ENCODE measurements at regions not wholly inside any gene's neighbourhood (a gene's known extent, or its start where the extent isn't known, plus 50 kb on each side); places are given as distances from the start of the nearest gene placed in this dataset.

DNA sequence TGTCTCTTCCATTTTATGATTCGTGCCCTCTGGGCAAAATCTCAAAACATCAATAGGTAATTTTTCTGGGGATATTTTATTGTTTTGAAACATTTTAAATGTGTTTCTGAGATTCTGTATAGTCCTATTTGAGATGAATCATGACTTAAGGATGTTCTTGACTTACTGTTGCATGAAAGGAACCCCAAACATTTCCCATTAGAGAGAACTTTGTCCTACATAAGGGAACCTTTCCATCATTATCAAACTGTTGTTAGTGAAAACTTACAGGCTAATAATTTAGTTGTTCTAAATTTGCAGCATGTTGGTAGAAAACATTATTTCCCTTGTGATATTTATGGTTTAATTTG, 523.3 kb downstream of the PPARGC1A start:
- no peak for TF ChIP-seq EZH2phosphoT487 (conservative IDR thresholded peaks at IDR 0.05; ENCODE audit: low read length)
- TF ChIP-seq, protein P1, sequence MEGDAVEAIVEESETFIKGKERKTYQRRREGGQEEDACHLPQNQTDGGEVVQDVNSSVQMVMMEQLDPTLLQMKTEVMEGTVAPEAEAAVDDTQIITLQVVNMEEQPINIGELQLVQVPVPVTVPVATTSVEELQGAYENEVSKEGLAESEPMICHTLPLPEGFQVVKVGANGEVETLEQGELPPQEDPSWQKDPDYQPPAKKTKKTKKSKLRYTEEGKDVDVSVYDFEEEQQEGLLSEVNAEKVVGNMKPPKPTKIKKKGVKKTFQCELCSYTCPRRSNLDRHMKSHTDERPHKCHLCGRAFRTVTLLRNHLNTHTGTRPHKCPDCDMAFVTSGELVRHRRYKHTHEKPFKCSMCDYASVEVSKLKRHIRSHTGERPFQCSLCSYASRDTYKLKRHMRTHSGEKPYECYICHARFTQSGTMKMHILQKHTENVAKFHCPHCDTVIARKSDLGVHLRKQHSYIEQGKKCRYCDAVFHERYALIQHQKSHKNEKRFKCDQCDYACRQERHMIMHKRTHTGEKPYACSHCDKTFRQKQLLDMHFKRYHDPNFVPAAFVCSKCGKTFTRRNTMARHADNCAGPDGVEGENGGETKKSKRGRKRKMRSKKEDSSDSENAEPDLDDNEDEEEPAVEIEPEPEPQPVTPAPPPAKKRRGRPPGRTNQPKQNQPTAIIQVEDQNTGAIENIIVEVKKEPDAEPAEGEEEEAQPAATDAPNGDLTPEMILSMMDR (IDR thresholded peaks at IDR 0.05; ENCODE audit: insufficient read depth, low read length, poor library complexity, severe bottlenecking), result no peak
- H3K27ac ChIP-seq (ENCODE audit: low read depth, low read length), result no peak overlapping the region
- no peak overlapping the region for H3K4me3 ChIP-seq (ENCODE audit: insufficient read depth, low read length, poor library complexity, severe bottlenecking)
- H3K4me2 ChIP-seq (ENCODE audit: low read depth, low read length, poor library complexity, severe bottlenecking), result no peak overlapping the region
- H3K36me3 ChIP-seq (ENCODE audit: low read length), result no peaks in the 10 kb centered on the region
- H3K79me2 ChIP-seq (ENCODE audit: insufficient read depth, low read length), result no peaks in the 10 kb centered on the region
- H2AFZ ChIP-seq (ENCODE audit: low read depth, low read length, severe bottlenecking), result no peak overlapping the region
- H3F3A ChIP-seq (ENCODE audit: insufficient read depth), result no peaks in the 10 kb centered on the region
- H3K27me3 ChIP-seq (ENCODE audit: low read length), result no peaks in the 10 kb centered on the region
- H3K9me3 ChIP-seq (ENCODE audit: insufficient read depth, low read length), result no peaks in the 10 kb centered on the region
- H3K9ac ChIP-seq (ENCODE audit: low read length), result no peak overlapping the region
- H4K20me1 ChIP-seq (ENCODE audit: low read depth, low read length), result no peaks in the 10 kb centered on the region
- no peaks in the 10 kb centered on the region for H3K9me2 ChIP-seq (replicated peaks; ENCODE audit: insufficient read depth, low read length)

DNA sequence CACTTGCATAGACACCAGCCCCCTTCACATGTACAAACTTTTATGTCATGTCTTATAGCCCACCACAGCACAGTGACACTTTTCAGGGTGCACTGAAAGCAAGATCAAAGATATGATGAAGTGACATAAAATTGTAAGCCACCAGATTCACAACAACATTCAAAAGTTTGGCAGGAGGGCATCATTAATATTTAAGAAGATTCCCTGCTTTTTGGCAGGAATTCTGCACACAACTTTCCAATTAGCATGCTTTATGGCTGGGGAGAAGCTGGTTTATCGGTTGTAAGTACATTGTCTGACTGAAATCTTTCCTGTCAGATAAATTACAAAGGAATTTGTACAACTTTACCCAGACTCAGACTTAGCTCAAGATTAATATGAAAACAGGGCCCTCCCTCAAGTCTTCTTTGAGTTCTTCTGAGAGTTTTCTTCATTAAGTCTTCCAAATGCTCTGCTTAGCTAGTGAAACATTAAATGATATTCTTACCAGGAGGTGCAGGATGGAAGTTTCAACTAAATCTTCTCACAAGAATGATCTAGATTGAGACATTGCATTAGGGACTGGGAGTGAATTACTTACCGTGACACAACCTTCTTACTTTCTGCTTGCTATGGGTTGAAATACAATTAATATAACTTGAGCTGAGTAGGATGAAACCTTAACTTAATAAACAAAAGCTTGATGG, 523.8 kb downstream of the PPARGC1A start:
- H3K36me3 ChIP-seq (ENCODE audit: low read length), result no peaks in the 10 kb centered on the region
- H3K4me2 ChIP-seq (ENCODE audit: low read depth, low read length, poor library complexity, severe bottlenecking), result no peak overlapping the region
- H3K27ac ChIP-seq (ENCODE audit: low read depth, low read length), result no peak overlapping the region
- no peaks in the 10 kb centered on the region for H3K79me2 ChIP-seq (ENCODE audit: insufficient read depth, low read length)
- no peaks in the 10 kb centered on the region for H3K27me3 ChIP-seq (ENCODE audit: low read length)
- H3K9me3 ChIP-seq (ENCODE audit: insufficient read depth, low read length), result no peaks in the 10 kb centered on the region
- TF ChIP-seq EZH2phosphoT487 (conservative IDR thresholded peaks at IDR 0.05; ENCODE audit: low read length), result no peak
- TF ChIP-seq, protein P1 (IDR thresholded peaks at IDR 0.05; ENCODE audit: insufficient read depth, low read length, poor library complexity, severe bottlenecking), result no peak
- no peaks in the 10 kb centered on the region for H3K9me2 ChIP-seq (replicated peaks; ENCODE audit: insufficient read depth, low read length)
- H3K9ac ChIP-seq (ENCODE audit: low read length), result no peak overlapping the region
- H3K4me3 ChIP-seq (ENCODE audit: insufficient read depth, low read length, poor library complexity, severe bottlenecking), result no peak overlapping the region
- H2AFZ ChIP-seq (ENCODE audit: low read depth, low read length, severe bottlenecking), result no peak overlapping the region
- H4K20me1 ChIP-seq (ENCODE audit: low read depth, low read length), result no peaks in the 10 kb centered on the region
- no peaks in the 10 kb centered on the region for H3F3A ChIP-seq (ENCODE audit: insufficient read depth)

DNA sequence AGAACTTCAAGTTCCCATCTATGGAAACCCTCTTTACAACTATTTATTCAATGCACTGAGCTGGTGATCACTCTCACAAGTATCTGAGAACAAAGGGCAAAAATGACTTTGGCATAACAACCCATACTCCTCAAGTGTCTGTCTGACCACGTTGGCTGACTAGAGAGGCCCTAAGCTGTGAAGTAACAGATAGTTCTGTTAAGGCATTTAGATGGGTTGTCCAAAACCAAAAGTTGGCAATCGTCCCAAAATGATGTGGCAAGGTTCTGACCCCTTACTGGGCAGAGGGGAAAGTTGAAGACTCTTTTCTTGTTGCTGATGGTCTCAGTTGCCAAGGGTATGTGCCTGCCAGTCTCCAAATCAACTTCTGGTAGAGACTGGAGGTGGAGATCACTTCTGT, 524.8 kb downstream of the PPARGC1A start:
- no peaks in the 10 kb centered on the region for H3K36me3 ChIP-seq (ENCODE audit: low read length)
- H3F3A ChIP-seq (ENCODE audit: insufficient read depth), result no peaks in the 10 kb centered on the region
- H3K9me3 ChIP-seq (ENCODE audit: insufficient read depth, low read length), result no peaks in the 10 kb centered on the region
- no peaks in the 10 kb centered on the region for H3K27me3 ChIP-seq (ENCODE audit: low read length)
- TF ChIP-seq, protein P1 (IDR thresholded peaks at IDR 0.05; ENCODE audit: insufficient read depth, low read length, poor library complexity, severe bottlenecking), result no peak
- no peak for TF ChIP-seq EZH2phosphoT487 (conservative IDR thresholded peaks at IDR 0.05; ENCODE audit: low read length)
- H3K4me3 ChIP-seq (ENCODE audit: insufficient read depth, low read length, poor library complexity, severe bottlenecking), result no peak overlapping the region
- H3K4me2 ChIP-seq (ENCODE audit: low read depth, low read length, poor library complexity, severe bottlenecking), result no peak overlapping the region
- no peaks in the 10 kb centered on the region for H3K9me2 ChIP-seq (replicated peaks; ENCODE audit: insufficient read depth, low read length)
- H3K27ac ChIP-seq (ENCODE audit: low read depth, low read length), result no peak overlapping the region
- H2AFZ ChIP-seq (ENCODE audit: low read depth, low read length, severe bottlenecking), result no peak overlapping the region
- H3K79me2 ChIP-seq (ENCODE audit: insufficient read depth, low read length), result no peaks in the 10 kb centered on the region
- no peak overlapping the region for H3K9ac ChIP-seq (ENCODE audit: low read length)
- no peaks in the 10 kb centered on the region for H4K20me1 ChIP-seq (ENCODE audit: low read depth, low read length)

All from SU-DHL-6 (cell line).